ENCODE measurements at regions not wholly inside any gene's neighbourhood (a gene's known extent, or its start where the extent isn't known, plus 50 kb on each side); places are given as distances from the start of the nearest gene placed in this dataset.
A peak's percentile ranks its signal among the peaks of the same experiment; 100 is the strongest.
"Not testable (repeated sequence)": the region's sequence is repeated elsewhere in the genome, so short reads cannot be mapped to it uniquely, and the experiment has no call there.

GRCh38 chr16:18159185-18159584 is 177.4 kb downstream of the NPIPA8 start:
- DNase-seq (ENCODE audit: extremely low read depth in 1 of 11, low read depth in 9 of 11, low spot score in 4 of 11) = not testable (repeated sequence)

DNA sequence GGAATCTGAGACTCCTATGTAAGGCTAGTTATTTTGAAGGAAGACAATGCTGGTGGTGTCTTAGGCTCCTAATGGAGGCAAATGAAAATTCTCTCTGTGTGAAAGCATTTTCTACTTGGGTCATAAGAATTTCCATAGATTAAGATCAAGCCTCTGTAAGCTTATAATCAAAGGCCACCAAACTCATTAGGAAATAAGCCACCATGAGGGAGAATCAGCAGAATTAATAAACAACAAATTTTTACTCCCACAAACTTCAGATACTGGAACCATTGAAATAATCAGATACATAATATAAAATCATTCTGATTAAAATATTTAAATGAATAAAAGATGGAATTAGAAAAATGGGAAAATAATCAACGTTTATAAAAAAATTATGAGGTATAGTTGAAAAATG is 178.7 kb downstream of the NPIPA8 start:
- not testable (repeated sequence) for DNase-seq (ENCODE audit: extremely low read depth in 1 of 11, low read depth in 9 of 11, low spot score in 4 of 11)

- not testable (repeated sequence) for DNase-seq (ENCODE audit: extremely low read depth in 1 of 11, low read depth in 9 of 11, low spot score in 4 of 11)
Measured at GRCh38 chr16:18152832-18153231, 183.7 kb downstream of the NPIPA8 start.

- DNase-seq (ENCODE audit: extremely low read depth in 1 of 11, low read depth in 9 of 11, low spot score in 4 of 11) = not testable (repeated sequence)
Measured at GRCh38 chr16:18148132-18148531, 188.4 kb downstream of the NPIPA8 start.

GRCh38 chr16:18146601-18147142 is 189.9 kb downstream of the NPIPA8 start:
- not testable (repeated sequence) for DNase-seq (ENCODE audit: extremely low read depth in 1 of 11, low read depth in 9 of 11, low spot score in 4 of 11)

GRCh38 chr16:18142066-18142465 is 194.5 kb downstream of the NPIPA8 start:
- DNase-seq (ENCODE audit: extremely low read depth in 1 of 11, low read depth in 9 of 11, low spot score in 4 of 11) = not testable (repeated sequence)

- DNase-seq (ENCODE audit: extremely low read depth in 1 of 11, low read depth in 9 of 11, low spot score in 4 of 11) = not testable (repeated sequence)
Measured at GRCh38 chr16:18136288-18136687, 200.2 kb downstream of the NPIPA8 start.

DNA sequence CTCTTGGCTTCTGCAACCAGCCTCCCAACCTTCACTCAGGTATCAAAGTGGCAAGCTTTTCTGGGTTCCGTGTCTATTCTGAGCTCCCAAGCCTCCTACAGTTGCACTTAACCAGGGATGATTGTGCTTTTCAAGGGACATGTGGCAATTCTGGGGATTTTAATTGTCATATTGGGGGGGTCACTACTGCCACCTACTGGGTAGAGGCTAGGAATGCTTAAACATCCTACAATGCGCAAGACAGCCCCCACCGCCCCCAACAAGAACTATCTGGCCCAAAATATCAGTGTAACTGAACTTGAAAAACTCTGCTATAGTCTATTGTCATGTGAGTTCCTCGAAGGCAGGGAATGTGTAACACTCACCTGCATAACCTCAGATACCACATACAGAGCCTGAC is 201.5 kb downstream of the NPIPA8 start:
- DNase-seq (ENCODE audit: extremely low read depth in 1 of 11, low read depth in 9 of 11, low spot score in 4 of 11) = not testable (repeated sequence)

DNA sequence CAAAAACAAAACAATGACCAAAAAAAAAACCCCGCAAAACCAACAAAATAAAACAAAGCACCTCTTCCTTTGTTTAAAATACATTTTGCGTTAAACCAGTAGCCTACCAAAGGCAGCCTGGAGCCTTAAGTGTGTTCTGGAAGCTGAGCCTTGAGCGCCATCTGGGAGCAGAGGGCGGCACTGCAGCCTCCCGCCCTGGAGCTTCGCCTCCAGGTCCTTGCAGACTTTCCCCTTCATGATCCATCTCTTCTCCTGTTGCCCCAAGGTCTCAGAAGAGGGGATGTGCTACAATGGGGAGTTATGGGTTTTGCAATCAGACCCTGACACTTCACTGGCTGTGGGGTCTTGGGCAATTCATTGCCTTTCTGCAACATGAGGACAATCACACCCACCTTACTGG is 204.9 kb downstream of the NPIPA8 start:
- DNase-seq (ENCODE audit: extremely low read depth in 1 of 11, low read depth in 9 of 11, low spot score in 4 of 11) = not testable (repeated sequence)

DNA sequence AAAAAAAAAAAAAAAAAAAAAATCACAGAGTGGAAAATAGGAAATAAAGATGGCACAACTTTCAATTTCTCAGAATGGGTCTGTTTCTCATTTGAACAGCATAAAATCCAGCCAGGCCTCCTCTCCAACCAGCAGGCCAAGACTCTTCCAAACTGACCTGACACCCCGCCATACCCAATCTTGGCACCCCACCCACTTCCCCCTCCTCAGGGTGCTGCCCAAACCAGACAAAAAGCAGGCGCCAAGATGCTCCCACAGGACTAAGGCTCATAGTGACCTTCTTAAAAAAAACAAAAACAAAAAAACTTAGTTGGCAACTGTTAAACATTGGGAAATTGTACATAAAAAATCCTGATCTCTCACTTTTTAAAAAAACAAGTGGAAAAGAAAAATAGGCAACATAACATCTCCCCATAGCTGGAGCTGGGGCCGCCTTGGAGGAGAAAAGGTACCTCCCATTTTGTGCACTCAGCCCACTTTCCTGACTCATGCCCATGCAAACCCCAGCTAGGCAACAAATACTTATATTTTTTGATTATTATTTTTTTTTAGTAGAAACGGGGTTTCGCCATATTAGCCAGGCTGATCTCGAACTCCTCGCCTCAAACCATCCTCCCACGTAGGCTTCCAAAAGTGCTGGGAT is 205.9 kb downstream of the NPIPA8 start:
- not testable (repeated sequence) for DNase-seq (ENCODE audit: extremely low read depth in 1 of 11, low read depth in 9 of 11, low spot score in 4 of 11)

DNA sequence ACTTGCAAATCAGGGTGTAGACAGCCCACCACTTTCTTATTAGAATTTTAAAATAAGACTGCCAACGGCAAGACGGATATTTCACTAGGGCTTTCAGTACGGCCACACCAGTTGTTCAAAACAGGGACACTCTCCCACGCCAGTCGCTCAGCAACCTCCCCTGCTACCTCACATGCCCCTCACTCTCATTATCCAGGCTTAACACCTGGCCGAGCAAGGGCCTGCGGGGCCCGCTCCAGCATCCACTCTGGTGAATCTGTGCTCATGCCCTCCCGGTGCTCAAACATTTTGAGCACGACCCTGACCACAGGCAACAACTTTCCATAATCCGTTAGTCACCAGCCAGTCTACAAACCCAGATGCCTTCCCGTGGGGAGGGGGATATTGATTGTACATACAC is 209.5 kb downstream of the NPIPA8 start:
- DNase-seq (ENCODE audit: extremely low read depth in 1 of 11, low read depth in 9 of 11, low spot score in 4 of 11) = not testable (repeated sequence)

DNA sequence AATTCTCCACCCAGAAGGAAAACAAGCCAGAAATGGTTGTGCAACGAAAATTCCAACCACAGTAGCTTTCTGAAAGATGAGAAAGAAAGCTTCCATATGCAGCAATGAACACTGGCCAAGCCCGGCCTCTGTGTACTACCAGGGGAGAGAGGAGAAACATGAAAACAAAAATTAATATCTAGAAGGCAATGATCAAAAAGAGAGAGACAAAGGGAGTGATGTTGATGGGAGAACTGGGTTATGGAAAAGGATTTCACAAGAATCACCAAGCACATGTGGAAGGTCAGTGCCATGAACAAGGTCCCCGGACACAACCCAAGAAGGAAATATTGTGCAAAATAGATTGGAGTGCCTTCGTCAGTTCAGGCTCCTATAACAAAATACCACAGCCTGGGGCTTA is 217.4 kb downstream of the NPIPA8 start:
- DNase-seq (ENCODE audit: extremely low read depth in 1 of 11, low read depth in 9 of 11, low spot score in 4 of 11) = not testable (repeated sequence)

GRCh38 chr16:18118684-18119083 is 217.9 kb downstream of the NPIPA8 start:
- DNase-seq (ENCODE audit: extremely low read depth in 1 of 11, low read depth in 9 of 11, low spot score in 4 of 11) = not testable (repeated sequence)

- peak in 6 of 11 donors; percentile 0 to 13 (median 4) for DNase-seq (ENCODE audit: extremely low read depth in 1 of 11, low read depth in 9 of 11, low spot score in 4 of 11)
Measured at GRCh38 chr16:18118071-18118470, 218.5 kb downstream of the NPIPA8 start.

- not testable (repeated sequence) for DNase-seq (ENCODE audit: extremely low read depth in 1 of 11, low read depth in 9 of 11, low spot score in 4 of 11)
Measured at GRCh38 chr16:18104412-18104811, 232.1 kb downstream of the NPIPA8 start.

- DNase-seq (ENCODE audit: extremely low read depth in 1 of 11, low read depth in 9 of 11, low spot score in 4 of 11) = not testable (repeated sequence)
Measured at GRCh38 chr16:18101077-18101476, 235.5 kb downstream of the NPIPA8 start.

DNA sequence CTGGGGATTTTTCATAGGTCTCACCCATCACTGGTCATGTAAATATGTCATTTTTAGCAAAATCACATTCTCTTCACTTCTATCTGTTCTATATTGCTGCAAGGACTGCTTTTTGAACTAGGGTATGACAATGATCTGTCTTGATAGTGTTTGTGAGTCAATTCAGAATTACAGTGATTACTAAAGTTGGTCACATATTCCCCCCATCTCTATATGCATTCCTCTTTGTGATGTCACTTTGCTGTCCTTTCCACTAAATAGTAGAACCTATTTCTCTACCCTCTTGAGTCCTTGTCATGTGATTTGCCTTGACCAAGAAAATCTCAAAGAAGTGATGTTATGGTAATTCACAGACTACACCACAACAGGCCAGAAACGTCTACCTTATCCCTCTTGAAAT is 243.9 kb downstream of the NPIPA8 start:
- not testable (repeated sequence) for DNase-seq (ENCODE audit: extremely low read depth in 1 of 11, low read depth in 9 of 11, low spot score in 4 of 11)

- not testable (repeated sequence) for DNase-seq (ENCODE audit: extremely low read depth in 1 of 11, low read depth in 9 of 11, low spot score in 4 of 11)
Measured at GRCh38 chr16:18080658-18081363, 255.7 kb downstream of the NPIPA8 start.

- DNase-seq (ENCODE audit: extremely low read depth in 1 of 11, low read depth in 9 of 11, low spot score in 4 of 11) = not testable (repeated sequence)
Measured at GRCh38 chr16:18077910-18078309, 258.6 kb downstream of the NPIPA8 start.

GRCh38 chr16:18072161-18072560 is 264.4 kb downstream of the NPIPA8 start:
- DNase-seq (ENCODE audit: extremely low read depth in 1 of 11, low read depth in 9 of 11, low spot score in 4 of 11) = no peak
